22Rv1 (cell line): ENCODE measurements at regions not wholly inside any gene's neighbourhood (a gene's known extent, or its start where the extent isn't known, plus 50 kb on each side); places are given as distances from the start of the nearest gene placed in this dataset.

Source experiments
- ZFX ChIP-seq: fragments of 450-650 bp; IDR thresholded peaks from 2 replicates; pipeline ENCODE4 v1.6.1; 2017; ENCODE audit warnings: antibody characterized with exemption, borderline replicate concordance
- TF ChIP-seq, protein P1 (sequence below): fragments of 450-650 bp; IDR thresholded peaks from 2 replicates; pipeline ENCODE4 v1.5.1; 2017; ENCODE audit warnings: mild to moderate bottlenecking

- TF ChIP-seq, protein P1, sequence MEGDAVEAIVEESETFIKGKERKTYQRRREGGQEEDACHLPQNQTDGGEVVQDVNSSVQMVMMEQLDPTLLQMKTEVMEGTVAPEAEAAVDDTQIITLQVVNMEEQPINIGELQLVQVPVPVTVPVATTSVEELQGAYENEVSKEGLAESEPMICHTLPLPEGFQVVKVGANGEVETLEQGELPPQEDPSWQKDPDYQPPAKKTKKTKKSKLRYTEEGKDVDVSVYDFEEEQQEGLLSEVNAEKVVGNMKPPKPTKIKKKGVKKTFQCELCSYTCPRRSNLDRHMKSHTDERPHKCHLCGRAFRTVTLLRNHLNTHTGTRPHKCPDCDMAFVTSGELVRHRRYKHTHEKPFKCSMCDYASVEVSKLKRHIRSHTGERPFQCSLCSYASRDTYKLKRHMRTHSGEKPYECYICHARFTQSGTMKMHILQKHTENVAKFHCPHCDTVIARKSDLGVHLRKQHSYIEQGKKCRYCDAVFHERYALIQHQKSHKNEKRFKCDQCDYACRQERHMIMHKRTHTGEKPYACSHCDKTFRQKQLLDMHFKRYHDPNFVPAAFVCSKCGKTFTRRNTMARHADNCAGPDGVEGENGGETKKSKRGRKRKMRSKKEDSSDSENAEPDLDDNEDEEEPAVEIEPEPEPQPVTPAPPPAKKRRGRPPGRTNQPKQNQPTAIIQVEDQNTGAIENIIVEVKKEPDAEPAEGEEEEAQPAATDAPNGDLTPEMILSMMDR, result no peak
- no peak for TF ChIP-seq ZFX
Measured at GRCh38 chr7:17713584-17713983, 226.7 kb downstream of the SNX13 start.
